Right kidney (tissue), 1 donor: ENCODE measurements at regions not wholly inside any gene's neighbourhood (a gene's known extent, or its start where the extent isn't known, plus 50 kb on each side); places are given as distances from the start of the nearest gene placed in this dataset.
"Not testable (repeated sequence)": the region's sequence is repeated elsewhere in the genome, so short reads cannot be mapped to it uniquely, and the experiment has no call there.

Experiments
- DNase-seq: peaks from one replicate; pipeline ENCODE4 v3.0.0-alpha.2; 2016

- no peak for DNase-seq
Measured at GRCh38 chr18:10142056-10142455, 228.2 kb downstream of the VAPA start.

GRCh38 chr18:10142496-10143160 lies 228.8 kb downstream of the VAPA start:
- no peak for DNase-seq

- DNase-seq, result no peak
Measured at GRCh38 chr18:10143596-10143995, 229.8 kb downstream of the VAPA start.

GRCh38 chr18:10145546-10145945 lies 231.7 kb downstream of the VAPA start:
- no peak for DNase-seq

GRCh38 chr18:10147226-10147625 lies 233.4 kb downstream of the VAPA start:
- DNase-seq, result no peak

- DNase-seq, result no peak
Measured at GRCh38 chr18:10147752-10148151, 233.9 kb downstream of the VAPA start.

- no peak for DNase-seq
Measured at GRCh38 chr18:10148189-10148929, 234.5 kb downstream of the VAPA start.

- DNase-seq, result no peak
Measured at GRCh38 chr18:10149768-10150556, 236.1 kb downstream of the VAPA start.

- not testable (repeated sequence) for DNase-seq
Measured at GRCh38 chr18:10150576-10150975, 236.8 kb downstream of the VAPA start.

GRCh38 chr18:10152475-10152874 lies 238.7 kb downstream of the VAPA start:
- no peak for DNase-seq

- DNase-seq, result no peak
Measured at GRCh38 chr18:10153924-10154752, 240.3 kb downstream of the VAPA start.

GRCh38 chr18:10157706-10158105 lies 243.9 kb downstream of the VAPA start:
- DNase-seq, result no peak

GRCh38 chr18:10160251-10160650 lies 246.4 kb downstream of the VAPA start:
- no peak for DNase-seq

GRCh38 chr18:10161315-10161714 lies 247.5 kb downstream of the VAPA start:
- no peak for DNase-seq

- no peak for DNase-seq
Measured at GRCh38 chr18:10162340-10162739, 248.5 kb downstream of the VAPA start.

- no peak for DNase-seq
Measured at GRCh38 chr18:10164271-10165071, 250.7 kb downstream of the VAPA start.

- DNase-seq, result no peak
Measured at GRCh38 chr18:10166164-10166807, 252.5 kb downstream of the VAPA start.

GRCh38 chr18:10167759-10168158 lies 253.9 kb downstream of the VAPA start:
- DNase-seq, result no peak

GRCh38 chr18:10168477-10168876 lies 254.7 kb downstream of the VAPA start:
- DNase-seq, result no peak

- no peak for DNase-seq
Measured at GRCh38 chr18:10169064-10169562, 255.3 kb downstream of the VAPA start.

GRCh38 chr18:10169814-10170213 lies 256.0 kb downstream of the VAPA start:
- DNase-seq, result no peak
